ENCODE measurements at regions not wholly inside any gene's neighbourhood (a gene's known extent, or its start where the extent isn't known, plus 50 kb on each side); places are given as distances from the start of the nearest gene placed in this dataset.

GRCh38 chr4:36900446-36900987 lies 344.0 kb upstream of the NWD2 start:
- Mint-ChIP-seq H3K27ac (no peak overlapping the region), H3K27me3 (no peaks in the 10 kb centered on the region), H3K4me1 (no peaks in the 10 kb centered on the region), H3K9me3 (peaks cover 2% of the 10 kb centered on the region), H3K36me3 (no peaks in the 10 kb centered on the region), H3K4me3 (no peak overlapping the region)
- CTCF ChIA-PET, result interaction anchor here (0.6 kb wide), 1 partner anchor 1318 kb away, joined by 3 read pairs; no protein-coding TSS in a partner anchor
- DNase-seq, result no peak

- Mint-ChIP-seq H3K4me3 (no peak overlapping the region), H3K9me3 (peaks cover 2% of the 10 kb centered on the region), H3K27me3 (no peaks in the 10 kb centered on the region), H3K27ac (no peak overlapping the region), H3K36me3 (no peaks in the 10 kb centered on the region), H3K4me1 (no peaks in the 10 kb centered on the region)
- CTCF ChIA-PET, result no interaction called here
- DNase-seq, result no peak
These were observed 339.7 kb upstream of the NWD2 start for GRCh38 chr4:36904823-36905222.

- Mint-ChIP-seq H3K4me3 (no peak overlapping the region), H3K27me3 (no peaks in the 10 kb centered on the region), H3K4me1 (no peaks in the 10 kb centered on the region), H3K27ac (no peak overlapping the region), H3K36me3 (no peaks in the 10 kb centered on the region), H3K9me3 (peaks cover 2% of the 10 kb centered on the region)
- CTCF ChIA-PET, result no interaction called here
- DNase-seq, result no peak
These were observed 330.4 kb upstream of the NWD2 start for GRCh38 chr4:36914106-36914505.

GRCh38 chr4:36915717-36916116 lies 328.8 kb upstream of the NWD2 start:
- Mint-ChIP-seq H3K9me3 (peaks cover 2% of the 10 kb centered on the region), H3K36me3 (no peaks in the 10 kb centered on the region), H3K27ac (no peak overlapping the region), H3K4me1 (no peaks in the 10 kb centered on the region), H3K4me3 (no peak overlapping the region), H3K27me3 (no peaks in the 10 kb centered on the region)
- CTCF ChIA-PET, result no interaction called here
- no peak for DNase-seq

DNA sequence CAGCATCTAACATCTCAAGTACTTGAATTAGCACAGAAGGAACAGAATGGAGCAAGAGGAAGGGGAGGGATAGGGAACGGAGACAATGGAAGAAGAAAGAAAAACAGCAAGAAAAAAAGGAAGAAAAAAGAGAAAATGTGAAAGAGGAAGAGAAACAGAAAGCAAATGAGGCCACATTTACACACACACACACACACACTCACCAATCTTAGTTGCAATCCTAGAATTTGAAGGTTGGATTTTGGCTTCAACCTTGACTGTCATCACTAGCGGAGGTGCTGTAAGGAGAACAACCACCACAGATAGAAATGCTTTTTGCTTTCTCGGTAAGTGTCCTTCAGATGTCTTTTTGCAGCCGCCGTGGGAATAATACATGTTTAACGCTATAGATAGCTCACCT lies 327.1 kb upstream of the NWD2 start:
- Mint-ChIP-seq H3K36me3 (no peaks in the 10 kb centered on the region), H3K9me3 (no peaks in the 10 kb centered on the region), H3K27ac (no peak overlapping the region), H3K4me1 (no peaks in the 10 kb centered on the region), H3K27me3 (no peaks in the 10 kb centered on the region), H3K4me3 (no peak overlapping the region)
- DNase-seq, result no peak
- CTCF ChIA-PET, result no interaction called here

GRCh38 chr4:36919721-36920120 lies 324.8 kb upstream of the NWD2 start:
- CTCF ChIA-PET, result no interaction called here
- no peak for DNase-seq
- H3K4me3 Mint-ChIP-seq, result no peak overlapping the region
- no peak overlapping the region for H3K27ac Mint-ChIP-seq
- H3K27me3 Mint-ChIP-seq, result no peaks in the 10 kb centered on the region
- no peaks in the 10 kb centered on the region for H3K4me1 Mint-ChIP-seq
- H3K9me3 Mint-ChIP-seq, result no peaks in the 10 kb centered on the region
- no peaks in the 10 kb centered on the region for H3K36me3 Mint-ChIP-seq

GRCh38 chr4:36921476-36922216 lies 322.9 kb upstream of the NWD2 start:
- Mint-ChIP-seq H3K27ac (no peak overlapping the region), H3K4me3 (no peak overlapping the region), H3K27me3 (no peaks in the 10 kb centered on the region), H3K4me1 (no peaks in the 10 kb centered on the region), H3K9me3 (no peaks in the 10 kb centered on the region), H3K36me3 (no peaks in the 10 kb centered on the region)
- DNase-seq, result no peak
- CTCF ChIA-PET, result no interaction called here

- Mint-ChIP-seq H3K27me3 (no peaks in the 10 kb centered on the region), H3K4me3 (no peak overlapping the region), H3K27ac (no peak overlapping the region), H3K4me1 (no peaks in the 10 kb centered on the region), H3K36me3 (no peaks in the 10 kb centered on the region), H3K9me3 (no peaks in the 10 kb centered on the region)
- DNase-seq, result no peak
- CTCF ChIA-PET, result no interaction called here
These were observed 313.9 kb upstream of the NWD2 start for GRCh38 chr4:36930562-36931111.

DNA sequence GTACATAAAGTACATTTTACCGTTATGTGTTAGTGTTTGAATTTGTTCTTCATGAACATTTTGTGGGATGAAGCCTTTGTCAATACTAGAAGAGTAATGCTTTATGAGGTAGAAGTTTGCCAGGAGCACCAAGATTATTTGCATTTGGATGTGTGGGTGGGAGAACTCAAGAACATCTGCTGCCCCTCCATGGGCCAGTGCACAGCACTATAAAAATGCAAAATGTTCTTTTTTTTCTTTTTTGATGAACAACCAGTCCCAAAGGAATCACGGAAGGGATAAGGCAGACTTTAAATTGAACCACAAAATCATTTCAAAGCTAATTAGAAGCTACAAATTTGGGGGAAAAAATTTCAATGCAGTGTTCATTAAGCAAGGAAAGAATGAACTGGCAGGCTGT lies 300.3 kb upstream of the NWD2 start:
- Mint-ChIP-seq H3K27me3 (no peaks in the 10 kb centered on the region), H3K9me3 (no peaks in the 10 kb centered on the region), H3K4me1 (no peaks in the 10 kb centered on the region), H3K4me3 (no peak overlapping the region), H3K27ac (no peak overlapping the region), H3K36me3 (no peaks in the 10 kb centered on the region)
- DNase-seq, result no peak
- CTCF ChIA-PET, result no interaction called here

- H3K4me3 Mint-ChIP-seq, result no peak overlapping the region
- no peaks in the 10 kb centered on the region for H3K9me3 Mint-ChIP-seq
- no peaks in the 10 kb centered on the region for H3K4me1 Mint-ChIP-seq
- no peaks in the 10 kb centered on the region for H3K36me3 Mint-ChIP-seq
- CTCF ChIA-PET, result no interaction called here
- DNase-seq, result no peak
- H3K27ac Mint-ChIP-seq, result no peak overlapping the region
- no peaks in the 10 kb centered on the region for H3K27me3 Mint-ChIP-seq
These were observed 283.1 kb upstream of the NWD2 start for GRCh38 chr4:36961420-36961819.

GRCh38 chr4:36966756-36967460 lies 277.6 kb upstream of the NWD2 start:
- Mint-ChIP-seq H3K27ac (no peak overlapping the region), H3K27me3 (no peaks in the 10 kb centered on the region), H3K36me3 (no peaks in the 10 kb centered on the region), H3K4me3 (no peak overlapping the region), H3K9me3 (no peaks in the 10 kb centered on the region), H3K4me1 (no peaks in the 10 kb centered on the region)
- CTCF ChIA-PET, result no interaction called here
- no peak for DNase-seq

DNA sequence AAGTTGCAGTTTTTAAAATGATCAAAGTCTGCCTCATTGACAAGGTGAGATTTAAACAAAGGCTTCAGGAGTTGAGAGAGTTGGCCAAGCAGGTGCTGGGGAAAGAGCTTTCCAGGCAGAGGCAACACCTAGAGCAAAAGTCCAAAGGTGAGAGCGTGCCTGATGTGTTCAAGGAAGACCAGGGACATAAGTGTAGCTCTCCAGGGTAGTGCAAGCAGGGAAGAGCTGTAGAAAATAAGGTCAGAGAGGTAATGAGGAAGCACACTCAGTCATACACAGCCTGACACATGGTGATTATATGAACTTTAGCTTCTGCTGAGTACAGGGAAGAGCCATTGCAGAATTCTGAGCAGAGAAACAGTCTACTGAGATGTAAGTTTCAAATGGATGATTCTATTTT lies 265.0 kb upstream of the NWD2 start:
- CTCF ChIA-PET, result no interaction called here
- DNase-seq, result no peak
- no peaks in the 10 kb centered on the region for H3K27me3 Mint-ChIP-seq
- H3K27ac Mint-ChIP-seq, result no peak overlapping the region
- no peaks in the 10 kb centered on the region for H3K4me1 Mint-ChIP-seq
- no peaks in the 10 kb centered on the region for H3K9me3 Mint-ChIP-seq
- H3K4me3 Mint-ChIP-seq, result no peak overlapping the region
- H3K36me3 Mint-ChIP-seq, result no peaks in the 10 kb centered on the region

- no peak overlapping the region for H3K4me3 Mint-ChIP-seq
- no peak overlapping the region for H3K27ac Mint-ChIP-seq
- DNase-seq, result no peak
- H3K27me3 Mint-ChIP-seq, result no peaks in the 10 kb centered on the region
- no peaks in the 10 kb centered on the region for H3K36me3 Mint-ChIP-seq
- CTCF ChIA-PET, result no interaction called here
- H3K4me1 Mint-ChIP-seq, result no peaks in the 10 kb centered on the region
- no peaks in the 10 kb centered on the region for H3K9me3 Mint-ChIP-seq
These were observed 254.2 kb upstream of the NWD2 start for GRCh38 chr4:36990128-36990872.

DNA sequence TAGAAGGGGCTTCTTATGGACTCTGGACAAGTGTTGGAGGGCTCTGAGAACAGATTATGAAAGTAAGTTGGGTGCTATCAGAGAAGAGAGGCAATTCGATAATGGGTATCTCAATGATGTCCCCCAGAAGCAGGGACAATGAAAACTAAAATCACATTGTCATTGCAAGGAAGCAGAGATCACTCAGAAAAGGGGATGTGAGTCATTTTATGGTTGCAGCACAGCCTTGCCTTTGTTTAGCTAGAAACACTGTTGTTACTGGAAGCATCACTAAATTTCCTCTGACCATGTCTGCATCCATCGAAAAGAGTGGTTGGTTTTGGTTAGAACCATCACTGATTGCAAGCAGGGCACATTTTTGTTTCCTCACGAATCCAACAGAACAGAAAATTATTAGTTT lies 246.8 kb upstream of the NWD2 start:
- no peak overlapping the region for H3K4me3 Mint-ChIP-seq
- CTCF ChIA-PET, result interaction anchor here (1.0 kb wide), 1 partner anchor 11 kb away, joined by 3 read pairs; no protein-coding TSS in a partner anchor
- no peak overlapping the region for H3K27ac Mint-ChIP-seq
- no peaks in the 10 kb centered on the region for H3K36me3 Mint-ChIP-seq
- H3K4me1 Mint-ChIP-seq, result no peaks in the 10 kb centered on the region
- peaks cover 3% of the 10 kb centered on the region for H3K9me3 Mint-ChIP-seq
- DNase-seq, result no peak
- no peaks in the 10 kb centered on the region for H3K27me3 Mint-ChIP-seq
